CD14-positive monocyte (primary cell): ENCODE measurements at regions not wholly inside any gene's neighbourhood (a gene's known extent, or its start where the extent isn't known, plus 50 kb on each side); places are given as distances from the start of the nearest gene placed in this dataset.

Experiments
- DNase-seq, 3 donors: peaks; one replicate each; pipeline ENCODE4 v3.0.0-alpha.2; 2011 to 2022
- H2AFZ ChIP-seq: 2 replicates; pipeline ENCODE4 v1.6.0; 2012; ENCODE audit warnings: mild to moderate bottlenecking, low read depth, low read length, inconsistent platforms; ENCODE audit not compliant: insufficient read depth, poor library complexity, severe bottlenecking
- H3K27ac ChIP-seq, 2 donors: 1 replicate in 1 of 2; 2 replicates in 1 of 2; pipeline ENCODE4 v1.5.1; 2012 to 2013; ENCODE audit warnings: low read length in 2 of 2, control low read depth in 1 of 2, inconsistent platforms in 1 of 2, low read depth in 1 of 2, mild to moderate bottlenecking in 1 of 2
- H3K27me3 ChIP-seq, 2 donors: one replicate each; pipeline versions ENCODE4 v1.6.0 to v1.6.1; 2011 to 2013; ENCODE audit warnings: low read length in 2 of 2; ENCODE audit not compliant: control insufficient read depth in 2 of 2, insufficient read depth in 2 of 2
- H3K36me3 ChIP-seq, 2 donors: replicated peaks in 1 of 2; 1 replicate in 1 of 2; 2 replicates in 1 of 2; pipeline versions ENCODE4 v1.5.1 to v1.6.1; 2012 to 2013; ENCODE audit warnings: low read length in 2 of 2, control low read depth in 1 of 2, inconsistent platforms in 1 of 2, mild to moderate bottlenecking in 1 of 2; ENCODE audit not compliant: insufficient read depth in 2 of 2, control insufficient read depth in 1 of 2
- H3K4me1 ChIP-seq, 2 donors: 1 replicate in 1 of 2; 2 replicates in 1 of 2; pipeline versions ENCODE4 v1.5.1 to v1.6.1; 2012 to 2013; ENCODE audit warnings: low read length in 2 of 2, control low read depth in 1 of 2, inconsistent platforms in 1 of 2, mild to moderate bottlenecking in 1 of 2, moderate library complexity in 1 of 2; ENCODE audit not compliant: insufficient read depth in 2 of 2, control insufficient read depth in 1 of 2
- H3K4me2 ChIP-seq: replicated peaks from 2 replicates; pipeline ENCODE3; 2012; ENCODE audit warnings: low read length, moderate library complexity, mild to moderate bottlenecking; ENCODE audit not compliant: poor library complexity, severe bottlenecking; ENCODE audit errors: extremely low read depth
- H3K4me3 ChIP-seq, 3 experiments: fragments of 200-600 bp in 1 of 3; sonication (generic) in 1 of 3; replicated peaks in 1 of 3; 1 replicate in 2 of 3; 2 replicates in 1 of 3; pipeline ENCODE4 v1.5.1; 2011 to 2013; ENCODE audit warnings: low read length in 3 of 3, mild to moderate bottlenecking in 3 of 3, control low read depth in 2 of 3, low read depth in 2 of 3, inconsistent platforms in 1 of 3, moderate library complexity in 1 of 3
- H3K79me2 ChIP-seq: 2 replicates; pipeline ENCODE4 v1.6.0; 2012; ENCODE audit warnings: mild to moderate bottlenecking, control low read depth, inconsistent platforms, low read length, moderate library complexity; ENCODE audit not compliant: insufficient read depth
- H3K9ac ChIP-seq: 2 replicates; pipeline ENCODE4 v1.6.0; 2017; ENCODE audit warnings: low read length, mild to moderate bottlenecking; ENCODE audit not compliant: insufficient read depth, poor library complexity, severe bottlenecking
- H3K9me3 ChIP-seq, 2 donors: replicated peaks in 1 of 2; 1 replicate in 1 of 2; 2 replicates in 1 of 2; pipeline versions ENCODE4 v1.5.1 to v1.6.1; 2012 to 2013; ENCODE audit warnings: low read length in 2 of 2, control low read depth in 1 of 2; ENCODE audit not compliant: control insufficient read depth in 1 of 2, insufficient read depth in 1 of 2
- H4K20me1 ChIP-seq: 2 replicates; pipeline ENCODE4 v1.6.0; 2012; ENCODE audit warnings: mild to moderate bottlenecking, low read length, control low read depth, moderate library complexity; ENCODE audit not compliant: insufficient read depth
- H3K27ac Mint-ChIP-seq, 7 donors: one replicate each; pipeline ENCODE4 v1.8.0; 2020; ENCODE audit warnings: mild to moderate bottlenecking in 7 of 7, mixed read lengths in 7 of 7, moderate library complexity in 6 of 7, inconsistent platforms in 2 of 7
- H3K27me3 Mint-ChIP-seq, 3 donors: one replicate each; pipeline ENCODE4 v1.8.0; 2021 to 2022; ENCODE audit warnings: low read depth in 3 of 3, mild to moderate bottlenecking in 3 of 3, mixed read lengths in 3 of 3, moderate library complexity in 3 of 3, inconsistent platforms in 1 of 3
- H3K36me3 Mint-ChIP-seq, 2 donors: one replicate each; pipeline ENCODE4 v1.8.0; 2020; ENCODE audit warnings: mixed read lengths in 2 of 2, inconsistent platforms in 1 of 2, mild to moderate bottlenecking in 1 of 2
- H3K4me1 Mint-ChIP-seq: one replicate; pipeline ENCODE4 v1.8.0; 2020; ENCODE audit warnings: mild to moderate bottlenecking, mixed read lengths
- H3K4me3 Mint-ChIP-seq, 2 donors: one replicate each; pipeline ENCODE4 v1.8.0; 2020; ENCODE audit warnings: mild to moderate bottlenecking in 2 of 2, mixed read lengths in 2 of 2, moderate library complexity in 1 of 2
- H3K9me3 Mint-ChIP-seq, 7 donors: one replicate each; pipeline ENCODE4 v1.8.0; 2020 to 2022; ENCODE audit warnings: mixed read lengths in 7 of 7, mild to moderate bottlenecking in 6 of 7, moderate library complexity in 6 of 7, inconsistent platforms in 2 of 7
- WGBS: methylation state at CpG from one replicate; pipeline ENCODE4 v1.1.5; 2013; ENCODE audit warnings: missing lambda C conversion rate; ENCODE audit not compliant: insufficient coverage; 5-methylcytosine and 5-hydroxymethylcytosine counted together
- intact Hi-C, 2 donors: fragments of 100-400 bp; cut with micrococcal nuclease; formaldehyde crosslinking; loops; one replicate each; pipeline versions ENCODE4 v1.15.0 to v1.15.1; 2023
- TF ChIP-seq, protein P1 (sequence below): fragments of 200-600 bp; IDR thresholded peaks from one replicate; pipeline ENCODE4 v1.8.0; 2022; ENCODE audit warnings: antibody characterized with exemption, mild to moderate bottlenecking

- DNase-seq, result no peak
- peaks cover 0 to 8% of the 10 kb centered on the region in 2 donors for H3K9me3 ChIP-seq
- intact Hi-C loops, result no loop called here
- H3K4me2 ChIP-seq, result no peak overlapping the region
- Mint-ChIP-seq H3K4me1 (no peaks in the 10 kb centered on the region), H3K4me3 (no peak overlapping the region), H3K27me3 (no peaks in the 10 kb centered on the region), H3K36me3 (no peaks in the 10 kb centered on the region), H3K27ac (no peak overlapping the region), H3K9me3 (peaks cover 0 to 9% (median 4%) of the 10 kb centered on the region in 7 donors)
- no peaks in the 10 kb centered on the region for H3K36me3 ChIP-seq
- H4K20me1 ChIP-seq, result no peaks in the 10 kb centered on the region
- H3K27me3 ChIP-seq, result no peaks in the 10 kb centered on the region
- no peaks in the 10 kb centered on the region for H3K79me2 ChIP-seq
- TF ChIP-seq, protein P1, sequence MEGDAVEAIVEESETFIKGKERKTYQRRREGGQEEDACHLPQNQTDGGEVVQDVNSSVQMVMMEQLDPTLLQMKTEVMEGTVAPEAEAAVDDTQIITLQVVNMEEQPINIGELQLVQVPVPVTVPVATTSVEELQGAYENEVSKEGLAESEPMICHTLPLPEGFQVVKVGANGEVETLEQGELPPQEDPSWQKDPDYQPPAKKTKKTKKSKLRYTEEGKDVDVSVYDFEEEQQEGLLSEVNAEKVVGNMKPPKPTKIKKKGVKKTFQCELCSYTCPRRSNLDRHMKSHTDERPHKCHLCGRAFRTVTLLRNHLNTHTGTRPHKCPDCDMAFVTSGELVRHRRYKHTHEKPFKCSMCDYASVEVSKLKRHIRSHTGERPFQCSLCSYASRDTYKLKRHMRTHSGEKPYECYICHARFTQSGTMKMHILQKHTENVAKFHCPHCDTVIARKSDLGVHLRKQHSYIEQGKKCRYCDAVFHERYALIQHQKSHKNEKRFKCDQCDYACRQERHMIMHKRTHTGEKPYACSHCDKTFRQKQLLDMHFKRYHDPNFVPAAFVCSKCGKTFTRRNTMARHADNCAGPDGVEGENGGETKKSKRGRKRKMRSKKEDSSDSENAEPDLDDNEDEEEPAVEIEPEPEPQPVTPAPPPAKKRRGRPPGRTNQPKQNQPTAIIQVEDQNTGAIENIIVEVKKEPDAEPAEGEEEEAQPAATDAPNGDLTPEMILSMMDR, result no peak
- WGBS, result no CpG with 5 or more reads among the region's 3 CpGs
- H2AFZ ChIP-seq, result no peak overlapping the region
- H3K9ac ChIP-seq, result no peak overlapping the region
- no peak overlapping the region for H3K27ac ChIP-seq
- no peak overlapping the region for H3K4me3 ChIP-seq
- H3K4me1 ChIP-seq, result no peaks in the 10 kb centered on the region
These were observed 159.4 kb upstream of the MAGI2 start for GRCh38 chr7:79612903-79613302.

- no peaks in the 10 kb centered on the region for H3K36me3 Mint-ChIP-seq
- WGBS, result no CpG with 5 or more reads among the region's 2 CpGs
- no peak overlapping the region for H2AFZ ChIP-seq
- H3K4me1 ChIP-seq, result no peaks in the 10 kb centered on the region
- H3K4me1 Mint-ChIP-seq, result no peaks in the 10 kb centered on the region
- H3K36me3 ChIP-seq, result no peaks in the 10 kb centered on the region
- no peaks in the 10 kb centered on the region for H3K79me2 ChIP-seq
- no peak for DNase-seq
- H3K4me2 ChIP-seq, result no peak overlapping the region
- H3K4me3 ChIP-seq, result no peak overlapping the region
- H3K27ac ChIP-seq, result no peak overlapping the region
- H3K27ac Mint-ChIP-seq, result no peak overlapping the region
- H3K9me3 Mint-ChIP-seq, result peaks cover 0 to 9% (median 4%) of the 10 kb centered on the region in 7 donors
- no peaks in the 10 kb centered on the region for H3K27me3 ChIP-seq
- H3K9ac ChIP-seq, result no peak overlapping the region
- TF ChIP-seq, protein P1, result no peak
- no peaks in the 10 kb centered on the region for H3K27me3 Mint-ChIP-seq
- no peaks in the 10 kb centered on the region for H4K20me1 ChIP-seq
- H3K4me3 Mint-ChIP-seq, result no peak overlapping the region
- intact Hi-C loops, result no loop called here
- H3K9me3 ChIP-seq, result peaks cover 0 to 8% of the 10 kb centered on the region in 2 donors
These were observed 158.6 kb upstream of the MAGI2 start for GRCh38 chr7:79612022-79612421.
